GM23338 (cell line): ENCODE measurements at regions not wholly inside any gene's neighbourhood (a gene's known extent, or its start where the extent isn't known, plus 50 kb on each side); places are given as distances from the start of the nearest gene placed in this dataset.

ENCODE experiments used
- EZH2 ChIP-seq: fragments of 200-600 bp; sonication (generic); IDR thresholded peaks from one replicate; pipeline ENCODE4 v1.8.0; 2017; ENCODE audit warnings: antibody characterized with exemption, mild to moderate bottlenecking, low read depth; ENCODE audit not compliant: unreplicated experiment
- EZH2phosphoT487 ChIP-seq: fragments of 200-600 bp; sonication (generic); IDR thresholded peaks from one replicate; pipeline ENCODE4 v1.8.1; 2018; ENCODE audit warnings: antibody characterized with exemption; ENCODE audit not compliant: unreplicated experiment
- JUNB ChIP-seq: IDR thresholded peaks from one replicate; pipeline ENCODE4 v1.6.1; 2016; ENCODE audit warnings: antibody characterized with exemption; ENCODE audit not compliant: unreplicated experiment
- NANOG ChIP-seq: IDR thresholded peaks from 2 replicates; pipeline ENCODE4 v1.6.1; 2016; ENCODE audit warnings: antibody characterized with exemption, borderline replicate concordance
- POLR2AphosphoS5 ChIP-seq: IDR thresholded peaks from 2 replicates; pipeline ENCODE4 v1.6.1; 2016; ENCODE audit warnings: antibody characterized with exemption, low read depth
- STAT1 ChIP-seq: IDR thresholded peaks from one replicate; pipeline ENCODE4 v1.6.1; 2016; ENCODE audit warnings: antibody characterized with exemption; ENCODE audit not compliant: unreplicated experiment
- ZNF114 ChIP-seq: fragments of 250-450 bp; sonication (Bioruptor Pico); IDR thresholded peaks from 2 replicates; pipeline ENCODE4 v1.5.0; 2020; ENCODE audit warnings: mild to moderate bottlenecking, moderate library complexity
- ZNF331 ChIP-seq: fragments of 250-450 bp; sonication (Bioruptor Pico); IDR thresholded peaks from 2 replicates; pipeline ENCODE4 v1.5.0; 2020; ENCODE audit warnings: low read depth, mild to moderate bottlenecking, moderate library complexity
- TF ChIP-seq, protein P1 (sequence below): IDR thresholded peaks from one replicate; pipeline ENCODE4 v1.6.1; 2018; ENCODE audit warnings: antibody characterized with exemption; ENCODE audit not compliant: unreplicated experiment
- TF ChIP-seq, protein P2 (sequence below): fragments of 250-450 bp; sonication (Bioruptor Pico); IDR thresholded peaks from 2 replicates; pipeline ENCODE4 v1.5.0; 2020; ENCODE audit warnings: mild to moderate bottlenecking, moderate library complexity

DNA sequence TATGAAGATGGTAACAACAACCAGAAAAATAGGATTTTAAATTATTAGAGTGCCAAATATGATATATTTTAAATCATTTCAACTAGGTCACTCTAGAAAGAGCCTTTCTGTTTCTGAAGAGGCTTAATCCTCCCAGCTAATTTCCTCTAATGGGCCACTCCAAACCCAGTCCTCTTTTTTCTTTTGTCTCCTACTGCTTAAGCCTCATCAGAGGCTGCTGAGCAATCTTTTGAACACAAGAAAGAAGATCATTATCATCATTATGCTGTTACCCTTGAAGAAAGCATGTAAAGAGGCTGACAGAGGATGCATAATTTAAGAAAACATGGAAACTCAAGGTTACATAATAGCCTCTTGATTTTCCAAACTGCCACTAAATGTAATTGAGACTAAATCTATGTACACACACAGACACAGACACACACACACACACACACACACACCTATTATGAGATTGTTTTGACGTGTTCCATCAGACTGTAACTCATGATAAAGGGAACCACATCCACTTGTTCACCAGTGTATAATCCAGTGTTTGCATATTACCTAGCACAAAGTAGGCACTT, 519.6 kb downstream of the METTL15 start (continued):
- TF ChIP-seq, protein P1, sequence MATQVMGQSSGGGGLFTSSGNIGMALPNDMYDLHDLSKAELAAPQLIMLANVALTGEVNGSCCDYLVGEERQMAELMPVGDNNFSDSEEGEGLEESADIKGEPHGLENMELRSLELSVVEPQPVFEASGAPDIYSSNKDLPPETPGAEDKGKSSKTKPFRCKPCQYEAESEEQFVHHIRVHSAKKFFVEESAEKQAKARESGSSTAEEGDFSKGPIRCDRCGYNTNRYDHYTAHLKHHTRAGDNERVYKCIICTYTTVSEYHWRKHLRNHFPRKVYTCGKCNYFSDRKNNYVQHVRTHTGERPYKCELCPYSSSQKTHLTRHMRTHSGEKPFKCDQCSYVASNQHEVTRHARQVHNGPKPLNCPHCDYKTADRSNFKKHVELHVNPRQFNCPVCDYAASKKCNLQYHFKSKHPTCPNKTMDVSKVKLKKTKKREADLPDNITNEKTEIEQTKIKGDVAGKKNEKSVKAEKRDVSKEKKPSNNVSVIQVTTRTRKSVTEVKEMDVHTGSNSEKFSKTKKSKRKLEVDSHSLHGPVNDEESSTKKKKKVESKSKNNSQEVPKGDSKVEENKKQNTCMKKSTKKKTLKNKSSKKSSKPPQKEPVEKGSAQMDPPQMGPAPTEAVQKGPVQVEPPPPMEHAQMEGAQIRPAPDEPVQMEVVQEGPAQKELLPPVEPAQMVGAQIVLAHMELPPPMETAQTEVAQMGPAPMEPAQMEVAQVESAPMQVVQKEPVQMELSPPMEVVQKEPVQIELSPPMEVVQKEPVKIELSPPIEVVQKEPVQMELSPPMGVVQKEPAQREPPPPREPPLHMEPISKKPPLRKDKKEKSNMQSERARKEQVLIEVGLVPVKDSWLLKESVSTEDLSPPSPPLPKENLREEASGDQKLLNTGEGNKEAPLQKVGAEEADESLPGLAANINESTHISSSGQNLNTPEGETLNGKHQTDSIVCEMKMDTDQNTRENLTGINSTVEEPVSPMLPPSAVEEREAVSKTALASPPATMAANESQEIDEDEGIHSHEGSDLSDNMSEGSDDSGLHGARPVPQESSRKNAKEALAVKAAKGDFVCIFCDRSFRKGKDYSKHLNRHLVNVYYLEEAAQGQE: no peak
- no peak for TF ChIP-seq EZH2
- TF ChIP-seq STAT1: no peak
- no peak for TF ChIP-seq JUNB
- TF ChIP-seq ZNF331 (CRISPR knock-in tag): no peak
- TF ChIP-seq POLR2AphosphoS5: no peak
- no peak for TF ChIP-seq NANOG
- no peak for TF ChIP-seq EZH2phosphoT487
- TF ChIP-seq, protein P2, sequence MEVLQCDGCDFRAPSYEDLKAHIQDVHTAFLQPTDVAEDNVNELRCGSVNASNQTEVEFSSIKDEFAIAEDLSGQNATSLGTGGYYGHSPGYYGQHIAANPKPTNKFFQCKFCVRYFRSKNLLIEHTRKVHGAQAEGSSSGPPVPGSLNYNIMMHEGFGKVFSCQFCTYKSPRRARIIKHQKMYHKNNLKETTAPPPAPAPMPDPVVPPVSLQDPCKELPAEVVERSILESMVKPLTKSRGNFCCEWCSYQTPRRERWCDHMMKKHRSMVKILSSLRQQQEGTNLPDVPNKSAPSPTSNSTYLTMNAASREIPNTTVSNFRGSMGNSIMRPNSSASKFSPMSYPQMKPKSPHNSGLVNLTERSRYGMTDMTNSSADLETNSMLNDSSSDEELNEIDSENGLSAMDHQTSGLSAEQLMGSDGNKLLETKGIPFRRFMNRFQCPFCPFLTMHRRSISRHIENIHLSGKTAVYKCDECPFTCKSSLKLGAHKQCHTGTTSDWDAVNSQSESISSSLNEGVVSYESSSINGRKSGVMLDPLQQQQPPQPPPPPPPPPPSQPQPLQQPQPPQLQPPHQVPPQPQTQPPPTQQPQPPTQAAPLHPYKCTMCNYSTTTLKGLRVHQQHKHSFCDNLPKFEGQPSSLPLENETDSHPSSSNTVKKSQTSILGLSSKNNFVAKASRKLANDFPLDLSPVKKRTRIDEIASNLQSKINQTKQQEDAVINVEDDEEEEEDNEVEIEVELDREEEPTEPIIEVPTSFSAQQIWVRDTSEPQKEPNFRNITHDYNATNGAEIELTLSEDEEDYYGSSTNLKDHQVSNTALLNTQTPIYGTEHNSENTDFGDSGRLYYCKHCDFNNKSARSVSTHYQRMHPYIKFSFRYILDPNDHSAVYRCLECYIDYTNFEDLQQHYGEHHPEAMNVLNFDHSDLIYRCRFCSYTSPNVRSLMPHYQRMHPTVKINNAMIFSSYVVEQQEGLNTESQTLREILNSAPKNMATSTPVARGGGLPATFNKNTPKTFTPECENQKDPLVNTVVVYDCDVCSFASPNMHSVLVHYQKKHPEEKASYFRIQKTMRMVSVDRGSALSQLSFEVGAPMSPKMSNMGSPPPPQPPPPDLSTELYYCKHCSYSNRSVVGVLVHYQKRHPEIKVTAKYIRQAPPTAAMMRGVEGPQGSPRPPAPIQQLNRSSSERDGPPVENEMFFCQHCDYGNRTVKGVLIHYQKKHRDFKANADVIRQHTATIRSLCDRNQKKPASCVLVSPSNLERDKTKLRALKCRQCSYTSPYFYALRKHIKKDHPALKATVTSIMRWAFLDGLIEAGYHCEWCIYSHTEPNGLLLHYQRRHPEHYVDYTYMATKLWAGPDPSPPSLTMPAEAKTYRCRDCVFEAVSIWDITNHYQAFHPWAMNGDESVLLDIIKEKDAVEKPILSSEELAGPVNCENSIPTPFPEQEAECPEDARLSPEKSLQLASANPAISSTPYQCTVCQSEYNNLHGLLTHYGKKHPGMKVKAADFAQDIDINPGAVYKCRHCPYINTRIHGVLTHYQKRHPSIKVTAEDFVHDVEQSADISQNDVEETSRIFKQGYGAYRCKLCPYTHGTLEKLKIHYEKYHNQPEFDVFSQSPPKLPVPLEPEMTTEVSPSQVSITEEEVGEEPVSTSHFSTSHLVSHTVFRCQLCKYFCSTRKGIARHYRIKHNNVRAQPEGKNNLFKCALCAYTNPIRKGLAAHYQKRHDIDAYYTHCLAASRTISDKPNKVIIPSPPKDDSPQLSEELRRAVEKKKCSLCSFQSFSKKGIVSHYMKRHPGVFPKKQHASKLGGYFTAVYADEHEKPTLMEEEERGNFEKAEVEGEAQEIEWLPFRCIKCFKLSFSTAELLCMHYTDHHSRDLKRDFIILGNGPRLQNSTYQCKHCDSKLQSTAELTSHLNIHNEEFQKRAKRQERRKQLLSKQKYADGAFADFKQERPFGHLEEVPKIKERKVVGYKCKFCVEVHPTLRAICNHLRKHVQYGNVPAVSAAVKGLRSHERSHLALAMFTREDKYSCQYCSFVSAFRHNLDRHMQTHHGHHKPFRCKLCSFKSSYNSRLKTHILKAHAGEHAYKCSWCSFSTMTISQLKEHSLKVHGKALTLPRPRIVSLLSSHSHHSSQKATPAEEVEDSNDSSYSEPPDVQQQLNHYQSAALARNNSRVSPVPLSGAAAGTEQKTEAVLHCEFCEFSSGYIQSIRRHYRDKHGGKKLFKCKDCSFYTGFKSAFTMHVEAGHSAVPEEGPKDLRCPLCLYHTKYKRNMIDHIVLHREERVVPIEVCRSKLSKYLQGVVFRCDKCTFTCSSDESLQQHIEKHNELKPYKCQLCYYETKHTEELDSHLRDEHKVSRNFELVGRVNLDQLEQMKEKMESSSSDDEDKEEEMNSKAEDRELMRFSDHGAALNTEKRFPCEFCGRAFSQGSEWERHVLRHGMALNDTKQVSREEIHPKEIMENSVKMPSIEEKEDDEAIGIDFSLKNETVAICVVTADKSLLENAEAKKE (CRISPR knock-in tag): no peak
- TF ChIP-seq ZNF114 (CRISPR knock-in tag): no peak
